NCI-H2081 (cell line): ENCODE measurements at regions not wholly inside any gene's neighbourhood (a gene's known extent, or its start where the extent isn't known, plus 50 kb on each side); places are given as distances from the start of the nearest gene placed in this dataset.

Experiments used
- DNase-seq, 2 experiments: peaks; one replicate each; lab custom pipeline; 2025; lab: John Stamatoyannopoulos, UW

- no peak for DNase-seq
Observed at GRCh38 chr2:235303499-235304291, 190.1 kb upstream of the AGAP1 start.

- DNase-seq, result no peak
Observed at GRCh38 chr2:235305678-235306077, 188.2 kb upstream of the AGAP1 start.

GRCh38 chr2:235311044-235311443 lies 182.8 kb upstream of the AGAP1 start:
- DNase-seq, result no peak

- no peak for DNase-seq
Observed at GRCh38 chr2:235312571-235312970, 181.3 kb upstream of the AGAP1 start.

- peak; percentile 45 to 50 for DNase-seq
Observed at GRCh38 chr2:235314371-235314930, 179.4 kb upstream of the AGAP1 start.

GRCh38 chr2:235319095-235319494 lies 174.7 kb upstream of the AGAP1 start:
- no peak for DNase-seq

- DNase-seq, result no peak
Observed at GRCh38 chr2:235320326-235320725, 173.5 kb upstream of the AGAP1 start.

- no peak for DNase-seq
Observed at GRCh38 chr2:235324324-235324723, 169.5 kb upstream of the AGAP1 start.

- DNase-seq, result no peak
Observed at GRCh38 chr2:235325151-235325550, 168.7 kb upstream of the AGAP1 start.

- DNase-seq, result no peak
Observed at GRCh38 chr2:235328991-235329390, 164.9 kb upstream of the AGAP1 start.

GRCh38 chr2:235330775-235331451 lies 162.9 kb upstream of the AGAP1 start:
- peak in 1 of 2 experiments; percentile 18 for DNase-seq

- DNase-seq, result no peak
Observed at GRCh38 chr2:235332240-235332890, 161.5 kb upstream of the AGAP1 start.

- DNase-seq, result no peak
Observed at GRCh38 chr2:235333076-235333475, 160.8 kb upstream of the AGAP1 start.

GRCh38 chr2:235334179-235334578 lies 159.7 kb upstream of the AGAP1 start:
- DNase-seq, result no peak

- no peak for DNase-seq
Observed at GRCh38 chr2:235343156-235343774, 150.6 kb upstream of the AGAP1 start.

- DNase-seq, result no peak
Observed at GRCh38 chr2:235343869-235344268, 150.0 kb upstream of the AGAP1 start.

- no peak for DNase-seq
Observed at GRCh38 chr2:235345745-235346144, 148.1 kb upstream of the AGAP1 start.

GRCh38 chr2:235347691-235348090 lies 146.2 kb upstream of the AGAP1 start:
- no peak for DNase-seq

GRCh38 chr2:235348329-235348728 lies 145.5 kb upstream of the AGAP1 start:
- DNase-seq, result no peak

GRCh38 chr2:235350234-235350633 lies 143.6 kb upstream of the AGAP1 start:
- no peak for DNase-seq

GRCh38 chr2:235352541-235352940 lies 141.3 kb upstream of the AGAP1 start:
- DNase-seq, result no peak

GRCh38 chr2:235357881-235358280 lies 136.0 kb upstream of the AGAP1 start:
- DNase-seq, result no peak
